GM18519 (cell line): ENCODE measurements at regions not wholly inside any gene's neighbourhood (a gene's known extent, or its start where the extent isn't known, plus 50 kb on each side); places are given as distances from the start of the nearest gene placed in this dataset.

ENCODE experiments used
- ATAC-seq: cut with Tn5 transposase; IDR thresholded peaks from one replicate; pipeline ENCODE4 v1.9.1; 2021; ENCODE audit warnings: mild to moderate bottlenecking, moderate library complexity; ENCODE audit not compliant: unreplicated experiment, low FRiP score

- no peak for ATAC-seq
These were observed 238.1 kb upstream of the ARID1B start for GRCh38 chr6:156538875-156539660.

- ATAC-seq, result no peak
These were observed 242.6 kb upstream of the ARID1B start for GRCh38 chr6:156534594-156534993.

GRCh38 chr6:156533872-156534524 lies 243.2 kb upstream of the ARID1B start:
- ATAC-seq, result no peak

- ATAC-seq, result no peak
These were observed 251.1 kb upstream of the ARID1B start for GRCh38 chr6:156526081-156526480.

- no peak for ATAC-seq
These were observed 251.6 kb upstream of the ARID1B start for GRCh38 chr6:156525541-156525940.

- no peak for ATAC-seq
These were observed 257.2 kb upstream of the ARID1B start for GRCh38 chr6:156519940-156520339.

- no peak for ATAC-seq
These were observed 260.1 kb upstream of the ARID1B start for GRCh38 chr6:156517088-156517487.

- ATAC-seq, result no peak
These were observed 261.9 kb upstream of the ARID1B start for GRCh38 chr6:156515242-156515641.

GRCh38 chr6:156513504-156513903 lies 263.7 kb upstream of the ARID1B start:
- no peak for ATAC-seq

GRCh38 chr6:156511570-156511969 lies 265.6 kb upstream of the ARID1B start:
- ATAC-seq, result no peak

GRCh38 chr6:156511051-156511450 lies 266.1 kb upstream of the ARID1B start:
- no peak for ATAC-seq

- ATAC-seq, result no peak
These were observed 266.9 kb upstream of the ARID1B start for GRCh38 chr6:156510242-156510641.

GRCh38 chr6:156509496-156509895 lies 267.7 kb upstream of the ARID1B start:
- no peak for ATAC-seq

- no peak for ATAC-seq
These were observed 268.3 kb upstream of the ARID1B start for GRCh38 chr6:156508923-156509322.

GRCh38 chr6:156508126-156508525 lies 269.1 kb upstream of the ARID1B start:
- no peak for ATAC-seq

- ATAC-seq, result no peak
These were observed 269.5 kb upstream of the ARID1B start for GRCh38 chr6:156507656-156508055.

- ATAC-seq, result no peak
These were observed 270.1 kb upstream of the ARID1B start for GRCh38 chr6:156507106-156507505.

GRCh38 chr6:156502969-156503504 lies 274.1 kb upstream of the ARID1B start:
- ATAC-seq, result no peak

GRCh38 chr6:156497618-156498017 lies 279.6 kb upstream of the ARID1B start:
- no peak for ATAC-seq

- no peak for ATAC-seq
These were observed 289.3 kb upstream of the ARID1B start for GRCh38 chr6:156487877-156488276.

- ATAC-seq, result no peak
These were observed 292.0 kb upstream of the ARID1B start for GRCh38 chr6:156485150-156485549.
